ENCODE measurements at regions not wholly inside any gene's neighbourhood (a gene's known extent, or its start where the extent isn't known, plus 50 kb on each side); places are given as distances from the start of the nearest gene placed in this dataset.
"Not testable (repeated sequence)": the region's sequence is repeated elsewhere in the genome, so short reads cannot be mapped to it uniquely, and the experiment has no call there.

DNA sequence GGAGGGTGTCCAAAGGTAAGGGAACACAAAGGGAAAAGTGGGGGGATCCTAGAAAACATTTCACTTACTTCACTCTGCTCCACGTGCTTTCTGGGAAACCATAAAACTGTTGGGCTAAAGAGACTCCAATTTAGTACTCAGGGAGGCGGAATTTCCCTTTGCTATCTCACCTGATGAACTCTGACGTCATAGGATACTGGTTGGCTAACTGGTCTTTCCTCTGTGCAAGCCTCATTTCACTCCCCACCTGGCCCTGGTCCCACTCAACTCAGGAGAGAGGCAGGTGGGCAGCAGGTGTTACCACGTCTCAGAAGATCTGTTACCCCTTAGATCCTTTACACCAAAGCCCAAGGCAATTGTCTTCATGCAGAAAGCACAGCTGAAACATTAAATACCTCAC is 51.8 kb upstream of the PMAIP1 start:
- no peak for DNase-seq

DNA sequence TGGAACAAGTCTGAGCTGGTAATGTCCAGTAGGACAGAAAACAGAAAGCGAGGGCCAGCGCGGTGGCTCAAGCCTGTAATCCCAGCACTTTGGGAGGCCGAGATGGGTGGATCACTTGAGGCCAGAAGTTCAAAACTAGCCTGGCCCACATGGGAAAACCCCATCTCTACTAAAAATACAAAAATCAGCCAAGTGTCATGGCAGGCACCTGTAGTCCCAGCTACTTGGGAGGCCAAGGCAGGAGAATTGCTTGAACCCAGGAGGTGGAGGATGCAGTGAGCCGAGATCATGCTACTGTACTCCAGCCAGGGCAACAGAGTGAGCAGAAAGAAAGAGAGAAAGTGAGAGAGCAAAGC is 52.3 kb upstream of the PMAIP1 start:
- DNase-seq = not testable (repeated sequence)

DNA sequence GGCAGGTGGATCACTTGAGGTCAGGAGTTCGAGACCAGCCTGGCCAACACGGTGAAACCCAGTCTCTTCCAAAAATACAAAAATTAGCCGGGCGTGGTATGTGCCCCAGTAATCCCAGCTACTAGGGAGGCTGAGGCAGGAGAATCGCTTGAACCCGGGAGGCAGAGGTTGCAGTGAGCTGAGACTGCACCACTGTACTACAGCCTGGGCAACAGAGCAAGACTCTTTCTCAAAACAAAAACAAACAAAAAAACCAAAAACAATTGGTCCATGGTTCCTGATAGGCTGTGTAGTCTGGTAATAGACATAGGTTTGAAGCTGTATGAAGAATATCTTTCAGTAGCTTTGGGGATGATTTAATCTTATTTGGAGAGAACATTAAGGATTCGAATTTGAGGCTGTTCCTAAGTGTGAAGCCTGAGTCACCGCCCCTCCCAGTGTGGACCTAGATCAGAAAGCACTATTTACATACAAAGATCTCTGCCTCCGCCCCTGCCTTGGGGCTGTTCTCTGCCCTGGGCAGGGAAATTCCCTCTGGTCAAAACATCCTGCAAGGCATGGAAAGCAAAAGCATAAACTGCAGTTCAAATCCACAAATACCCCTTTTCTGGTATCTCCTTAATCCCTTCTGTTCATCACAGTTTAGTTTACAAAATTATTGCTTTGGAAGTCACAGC is 52.8 kb upstream of the PMAIP1 start:
- peak; percentile 79 for DNase-seq

DNA sequence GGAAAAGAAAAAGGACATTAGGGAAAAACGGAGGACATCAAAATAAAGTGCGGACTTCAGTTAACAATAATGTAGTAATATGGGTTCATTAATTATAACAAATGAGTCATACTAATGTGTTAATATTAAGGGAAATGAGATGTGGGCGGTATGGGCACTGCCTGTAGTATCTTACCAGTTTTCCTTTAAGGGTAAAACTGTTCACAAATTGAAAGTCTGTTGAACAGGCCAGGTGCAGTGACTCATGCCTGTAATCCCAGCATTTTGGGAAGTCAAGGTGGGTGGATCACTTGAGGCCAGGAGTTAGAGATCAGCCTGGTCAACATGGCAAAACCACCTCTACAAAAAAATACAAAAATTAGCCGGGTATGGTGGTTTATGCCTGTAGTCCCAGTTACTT is 56.8 kb upstream of the PMAIP1 start:
- DNase-seq = no peak

DNA sequence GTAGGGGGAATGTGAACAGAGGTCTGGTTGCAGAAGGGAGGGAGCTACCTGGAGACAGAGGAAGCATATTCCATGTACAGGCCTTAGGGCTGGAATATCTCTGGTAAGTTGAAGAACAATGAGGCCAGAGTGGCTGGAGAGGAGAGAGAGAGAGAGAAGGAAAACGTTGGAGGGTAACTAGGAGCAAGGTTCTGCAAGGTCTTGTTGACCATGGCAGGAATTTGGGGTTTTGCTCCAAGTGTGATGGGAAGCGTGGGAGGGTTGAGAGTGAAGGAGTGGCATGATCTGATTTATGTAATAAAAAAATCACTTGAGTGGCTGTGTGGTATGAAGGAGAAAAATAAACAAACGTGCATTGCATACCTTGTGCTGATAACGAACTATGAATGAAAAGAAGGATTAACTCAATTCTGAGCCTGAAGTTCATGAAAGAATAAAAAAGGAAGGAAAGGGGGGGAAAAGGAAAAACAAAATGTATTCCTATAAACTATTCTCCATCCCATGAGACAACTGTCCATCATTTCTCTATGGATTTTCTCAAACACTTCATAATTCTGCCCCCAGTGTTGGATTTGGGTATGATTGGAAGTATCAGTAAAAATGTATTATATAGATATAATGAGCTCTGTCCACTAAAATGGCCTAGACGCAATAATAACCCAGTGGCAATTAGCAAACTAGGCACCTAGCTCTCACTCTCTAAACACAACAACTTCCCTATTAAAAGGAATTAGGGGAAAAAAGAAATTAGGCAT is 59.7 kb upstream of the PMAIP1 start:
- DNase-seq = no peak

DNA sequence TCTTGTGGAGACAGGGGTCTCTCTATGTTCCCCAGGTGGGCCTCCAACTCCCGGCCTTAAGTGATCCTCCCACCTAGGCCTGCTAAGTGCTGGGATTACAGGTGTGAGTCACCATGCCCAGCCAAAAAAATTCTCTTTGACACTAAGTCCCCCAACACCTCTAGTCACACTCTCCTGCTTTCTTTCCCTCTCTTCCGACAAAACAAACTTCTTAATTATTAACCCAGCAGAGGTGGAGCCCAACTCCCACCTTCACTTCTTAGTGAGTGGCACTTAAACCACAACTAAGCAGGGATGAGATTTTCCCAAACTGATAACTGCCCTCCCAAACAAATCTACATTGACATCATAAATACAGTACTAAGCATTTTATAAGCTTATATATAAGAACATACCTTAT is 60.5 kb upstream of the PMAIP1 start:
- no peak for DNase-seq

DNA sequence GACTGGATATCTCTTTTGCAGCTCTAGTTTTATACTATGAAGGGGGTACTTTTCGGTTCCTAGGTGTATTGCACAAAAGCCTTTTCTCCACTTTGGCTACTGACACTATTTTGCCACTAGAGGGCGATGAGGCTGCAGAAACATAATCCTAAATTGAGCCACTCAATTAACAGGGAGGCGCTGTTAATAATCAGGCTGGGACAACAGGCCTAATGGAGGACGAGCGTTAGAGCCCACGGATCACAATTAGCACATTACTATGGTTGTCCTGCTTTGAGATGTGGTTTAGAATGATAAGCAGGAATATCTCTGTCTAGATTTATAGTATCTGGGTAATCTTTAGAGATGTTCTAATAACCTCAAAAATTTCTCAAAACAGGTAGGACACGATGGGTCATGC is 62.2 kb upstream of the PMAIP1 start:
- DNase-seq = peak; percentile 77

DNA sequence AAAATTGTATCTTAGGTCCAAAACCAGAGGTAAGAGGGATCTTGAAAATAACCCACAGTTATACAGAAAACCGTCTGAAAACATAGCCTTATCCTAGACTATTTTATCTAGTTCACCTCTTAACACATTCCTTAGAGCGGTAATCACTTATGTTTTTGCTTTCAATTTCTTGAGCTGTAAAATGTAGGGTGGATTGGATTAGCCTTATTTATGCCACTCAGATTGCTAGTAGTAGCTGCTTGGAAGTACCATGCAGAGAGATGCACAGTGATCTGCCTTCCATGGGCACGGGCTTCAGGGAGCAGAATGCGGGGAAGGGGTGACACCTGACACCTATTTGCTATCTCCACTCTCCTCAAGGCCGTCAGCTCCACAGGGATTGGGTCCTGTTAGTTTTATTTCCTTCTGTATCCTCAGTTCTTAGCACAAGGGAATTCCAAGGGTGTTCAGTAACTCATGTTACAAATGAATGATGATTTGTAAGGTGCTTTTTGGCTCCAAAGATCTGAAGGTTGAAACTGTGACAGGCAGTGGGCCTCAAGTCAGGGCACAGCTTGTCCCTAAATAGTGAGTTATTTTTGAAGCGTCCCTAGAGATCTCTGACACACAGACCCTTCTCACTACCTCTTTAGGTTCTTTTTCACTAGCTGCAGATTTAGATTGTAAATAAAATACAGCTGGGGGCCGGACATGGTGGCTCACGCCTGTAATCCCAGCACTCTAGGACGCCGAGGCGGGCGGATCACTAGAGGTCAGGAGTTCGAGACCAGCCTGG is 64.0 kb upstream of the PMAIP1 start:
- peak; percentile 12 for DNase-seq

DNA sequence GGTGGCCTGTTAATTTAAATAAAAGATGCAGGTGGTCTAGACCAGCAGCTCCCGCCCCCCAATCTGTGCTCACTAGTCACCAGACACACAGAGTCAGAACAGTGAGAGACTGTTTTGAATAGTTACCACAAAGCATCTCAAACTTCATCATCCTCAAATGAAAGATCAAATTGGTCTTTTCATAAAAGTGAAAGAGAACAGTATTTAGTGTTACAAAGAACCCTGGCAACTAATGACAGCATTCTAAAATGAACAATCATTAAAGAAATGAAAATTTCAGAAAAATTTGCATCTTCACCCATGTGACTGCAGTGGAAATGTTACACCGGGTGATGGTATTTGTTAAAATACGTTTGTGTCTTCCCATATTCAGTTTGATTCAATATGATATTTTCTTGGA is 65.5 kb upstream of the PMAIP1 start:
- no peak for DNase-seq

DNA sequence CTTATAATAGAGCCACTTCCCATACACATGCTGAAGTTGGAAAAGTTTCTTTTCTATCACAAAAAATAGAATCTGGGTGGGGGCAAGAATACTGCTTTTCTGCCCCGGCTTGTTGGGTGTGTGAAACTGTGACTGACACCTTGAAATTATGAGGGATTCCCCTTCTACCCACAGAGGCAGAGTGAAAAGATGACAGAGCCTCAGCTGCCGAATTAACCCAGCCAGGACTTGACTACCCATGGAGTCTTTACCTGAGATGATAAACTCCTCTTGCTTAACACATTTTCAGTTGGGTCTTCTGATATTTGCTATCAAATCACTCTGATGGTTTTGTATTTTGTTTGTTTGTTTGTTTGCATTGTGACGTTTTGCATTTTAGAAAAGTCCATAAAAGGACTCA is 66.0 kb upstream of the PMAIP1 start:
- no peak for DNase-seq

DNA sequence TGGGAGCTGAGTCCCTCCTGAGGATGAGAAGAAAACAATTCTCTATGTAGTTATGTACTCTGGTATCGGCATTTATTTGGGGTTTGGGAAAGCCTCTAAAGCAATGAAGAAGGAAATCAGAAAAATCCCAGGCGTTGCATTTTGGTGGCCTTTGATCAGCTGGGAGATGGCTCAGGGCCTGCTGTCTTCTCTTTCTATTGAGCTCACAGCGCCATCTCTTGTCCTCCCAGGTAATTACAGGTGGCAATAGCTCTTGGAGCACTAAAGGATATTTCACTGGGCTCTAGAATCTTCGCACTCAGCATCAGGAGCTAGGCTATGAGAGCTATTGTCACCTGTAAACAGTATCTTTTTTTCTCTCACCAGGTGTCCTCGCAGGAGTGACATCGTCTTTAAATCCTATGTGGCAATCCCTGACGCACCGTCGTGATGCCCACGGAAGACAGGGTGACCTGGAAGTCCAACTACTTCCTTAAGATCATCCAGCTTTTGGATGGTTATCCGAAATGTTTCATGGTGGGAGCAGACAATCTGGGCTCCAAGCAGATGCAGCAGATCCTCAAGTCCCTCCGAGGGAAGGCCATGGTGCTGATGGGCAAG is 76.1 kb upstream of the PMAIP1 start:
- DNase-seq = peak; percentile 88

DNA sequence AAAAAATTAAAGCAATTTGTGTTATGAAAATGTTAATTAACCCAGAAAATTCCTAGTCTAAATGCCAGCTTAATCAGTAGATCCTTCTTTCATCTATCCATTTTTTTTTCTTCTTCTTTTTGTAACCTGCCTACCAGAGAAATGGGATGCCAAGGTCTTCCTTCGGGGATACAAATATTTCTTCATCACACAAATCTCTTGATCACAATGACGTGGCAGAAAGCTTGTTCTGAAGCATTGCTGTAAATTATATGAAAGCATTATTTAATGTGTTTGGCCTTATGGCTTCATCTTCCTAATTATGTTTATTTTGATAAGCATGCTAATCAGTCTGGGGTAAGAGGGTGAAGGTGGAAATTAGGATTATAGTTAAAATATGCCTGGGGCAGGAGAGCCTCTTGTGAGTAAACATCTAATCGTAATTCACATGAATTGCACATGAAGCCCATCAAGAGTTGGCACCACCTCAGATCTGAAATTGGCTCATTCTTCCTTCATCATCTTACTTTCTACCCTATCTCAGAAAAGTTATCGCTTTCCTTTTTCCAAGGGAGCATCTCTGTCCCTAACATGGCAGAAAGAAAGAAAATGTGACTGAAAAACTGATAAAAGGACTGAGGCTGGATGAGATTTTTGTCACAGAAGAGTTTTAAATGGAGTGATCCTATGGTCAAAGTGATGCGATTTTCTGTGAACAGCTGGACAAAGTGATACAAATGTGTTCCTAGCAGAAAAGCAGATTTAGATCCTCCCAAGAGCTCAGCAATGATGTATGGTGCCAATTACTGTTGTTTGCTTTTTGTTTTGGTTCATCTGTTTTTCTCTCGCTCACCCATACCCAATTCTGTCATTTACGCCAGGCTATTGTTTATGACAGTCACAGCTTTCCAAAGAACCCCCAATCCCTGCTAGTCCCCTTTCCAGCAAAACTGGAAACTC is 76.9 kb upstream of the PMAIP1 start:
- DNase-seq = peak; percentile 21

DNA sequence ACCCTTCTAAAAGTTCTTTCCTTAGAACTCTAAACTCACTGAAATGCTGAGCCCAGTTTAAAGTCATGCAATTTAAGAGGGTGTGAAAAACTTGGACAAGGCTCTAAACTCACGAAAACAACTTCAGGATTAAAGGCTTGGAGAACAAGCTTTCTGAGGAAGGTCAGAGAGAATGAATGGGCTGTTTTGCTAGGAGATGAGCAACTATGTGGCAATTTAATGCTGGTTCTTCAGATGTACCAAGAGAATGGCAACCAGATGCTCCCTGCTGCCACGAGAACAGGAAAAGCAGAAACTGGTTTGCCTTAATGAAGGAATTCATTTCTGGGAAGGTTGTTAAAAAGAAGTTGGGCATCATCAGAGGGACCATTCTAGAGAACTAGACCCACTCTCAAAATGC is 77.8 kb upstream of the PMAIP1 start:
- DNase-seq = peak; percentile 66

DNA sequence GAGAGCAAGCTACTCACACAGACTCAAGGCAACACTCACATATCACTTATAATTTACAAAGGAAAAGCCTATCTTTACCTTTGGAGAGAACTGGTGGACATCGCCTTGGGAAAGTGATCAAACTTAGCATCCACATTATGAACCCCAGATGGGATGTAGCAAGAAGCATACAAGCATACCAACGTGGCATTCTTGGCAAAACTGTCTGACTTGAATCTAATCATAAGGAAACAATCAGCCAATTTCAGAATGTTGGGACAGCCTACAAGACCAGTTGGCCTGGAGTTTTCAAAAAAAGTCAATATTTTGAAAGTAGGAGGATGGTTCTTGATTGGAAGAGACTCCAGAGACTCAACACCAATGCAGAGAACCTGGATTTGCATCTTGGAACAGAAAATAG is 79.1 kb upstream of the PMAIP1 start:
- DNase-seq = peak; percentile 42

DNA sequence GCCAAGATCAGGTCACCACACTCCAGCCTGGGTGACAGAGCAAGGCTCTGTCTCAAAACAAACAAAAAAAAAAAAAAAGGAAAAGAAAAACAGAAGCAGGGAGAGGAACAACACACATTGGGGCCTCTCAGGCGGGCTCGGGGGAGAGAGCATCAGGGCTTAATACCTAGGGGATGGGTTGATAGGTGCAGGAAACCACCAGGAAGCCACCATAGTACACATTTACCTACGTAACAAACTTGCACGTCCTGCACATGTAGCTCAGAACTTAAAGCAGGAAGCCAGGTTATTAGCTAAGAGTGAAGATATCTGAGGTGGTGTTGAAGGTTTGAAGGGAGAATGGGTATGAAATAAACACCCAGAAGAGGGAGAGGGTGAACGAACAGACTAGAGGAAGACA is 81.0 kb upstream of the PMAIP1 start:
- DNase-seq = no peak

DNA sequence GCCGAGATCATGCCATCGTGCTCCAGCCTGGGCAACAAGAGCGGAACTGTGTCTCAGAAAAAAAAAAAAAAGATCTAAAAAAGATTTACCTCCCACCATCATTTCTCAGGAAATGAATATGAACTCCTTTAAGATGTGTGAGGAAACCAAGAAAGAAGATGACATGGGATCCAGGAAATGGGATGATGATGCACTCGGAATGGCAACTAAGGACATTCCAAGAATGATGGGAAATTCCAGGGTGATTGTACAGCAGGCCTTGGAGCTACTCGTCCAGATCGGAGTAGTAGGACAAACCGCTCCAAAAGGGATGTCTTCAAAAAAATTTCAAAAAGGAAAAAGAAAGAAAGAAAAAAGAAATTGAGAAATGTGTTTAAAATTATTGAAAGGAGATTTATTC is 84.9 kb upstream of the PMAIP1 start:
- DNase-seq = peak; percentile 95

DNA sequence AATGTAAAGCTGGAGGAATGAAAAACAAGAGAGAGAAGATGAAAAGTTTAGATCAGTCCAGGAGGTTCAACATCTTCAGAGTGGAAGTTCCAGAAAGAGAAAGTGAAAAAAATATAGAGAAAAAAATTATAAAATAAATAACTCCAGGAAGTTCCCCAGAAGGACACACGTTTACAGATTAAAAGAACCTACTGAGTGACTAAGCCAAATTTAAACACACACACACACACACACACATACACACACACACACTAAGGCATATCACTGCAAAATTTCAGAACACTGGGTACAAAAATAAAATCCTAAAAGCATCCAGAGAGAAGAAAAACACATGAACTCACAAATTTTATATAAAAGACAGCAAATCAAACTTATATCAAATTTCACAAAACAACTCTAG is 85.9 kb upstream of the PMAIP1 start:
- peak; percentile 27 for DNase-seq

DNA sequence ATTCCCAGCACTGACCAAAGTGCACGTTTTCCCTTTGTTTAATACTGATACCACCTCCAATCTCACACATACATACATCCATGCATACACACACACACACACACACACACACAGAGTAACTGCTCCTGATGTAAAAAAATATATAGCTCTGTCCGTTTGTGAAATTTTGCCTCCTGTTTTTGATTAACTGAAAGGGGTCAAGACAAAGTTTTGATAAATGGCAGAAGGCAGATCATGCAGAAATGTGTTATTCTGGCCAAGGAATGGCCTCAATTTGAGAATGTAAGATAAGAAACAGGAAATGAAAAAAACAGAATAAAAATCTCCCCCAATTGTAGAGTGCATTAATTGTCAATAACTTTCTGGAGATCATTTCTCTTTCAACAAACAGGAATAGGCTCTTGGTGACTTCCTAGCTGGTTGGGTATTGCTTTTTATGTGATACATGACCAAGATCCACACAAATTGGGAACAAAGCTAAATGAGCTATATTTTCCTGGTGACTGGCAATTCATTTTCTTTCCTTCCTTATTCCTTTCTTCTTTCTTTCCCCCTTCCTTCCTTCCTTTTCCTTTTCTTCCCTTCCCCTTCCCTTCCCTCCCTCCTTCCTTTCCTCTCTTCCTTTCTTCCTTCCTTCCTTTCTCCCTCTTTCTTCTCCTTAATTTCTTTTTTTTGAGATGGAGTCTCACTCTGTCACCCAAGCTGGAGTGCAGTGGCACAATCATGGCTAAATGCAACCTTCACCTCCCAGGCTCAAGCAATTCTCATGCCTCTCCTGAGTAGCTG is 88.9 kb upstream of the PMAIP1 start:
- no peak for DNase-seq

DNA sequence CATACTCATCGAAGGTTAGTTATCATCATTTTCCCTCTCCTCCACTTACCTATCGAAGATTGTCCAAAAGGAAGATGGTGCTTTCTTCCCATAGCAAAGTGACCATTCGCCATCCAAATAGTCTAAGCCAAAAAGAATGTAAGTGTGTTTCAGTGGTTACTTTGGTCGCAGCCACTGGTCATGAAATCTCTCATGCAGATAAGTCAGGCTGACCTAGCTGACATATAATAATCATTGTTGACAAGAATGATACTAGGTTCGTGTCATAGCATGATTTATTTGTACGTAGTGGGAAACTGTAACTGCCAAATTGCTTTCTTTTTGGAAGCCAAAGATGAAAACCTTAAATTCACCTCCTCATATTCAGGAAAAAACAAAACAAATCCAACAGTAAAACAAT is 89.6 kb upstream of the PMAIP1 start:
- DNase-seq = no peak

DNA sequence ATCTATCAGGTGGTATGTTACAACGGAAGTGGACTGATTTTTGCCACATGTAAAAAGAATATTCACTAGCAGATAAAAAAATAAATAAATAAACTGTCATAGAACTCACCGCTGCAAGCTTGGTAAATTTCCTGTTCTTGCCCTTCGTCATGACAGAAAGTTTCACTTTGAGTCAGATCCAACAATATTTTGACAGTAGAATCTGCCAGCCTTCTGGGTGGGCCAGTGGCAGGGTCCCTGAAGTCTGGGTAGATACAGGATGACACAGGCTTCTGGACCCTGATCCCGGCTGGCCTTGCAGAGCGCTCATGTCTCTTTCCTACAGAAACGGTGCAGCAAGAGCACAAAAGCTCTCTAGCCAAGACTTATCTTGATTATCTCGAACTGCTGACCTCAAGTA is 97.8 kb upstream of the PMAIP1 start:
- DNase-seq = no peak

DNA sequence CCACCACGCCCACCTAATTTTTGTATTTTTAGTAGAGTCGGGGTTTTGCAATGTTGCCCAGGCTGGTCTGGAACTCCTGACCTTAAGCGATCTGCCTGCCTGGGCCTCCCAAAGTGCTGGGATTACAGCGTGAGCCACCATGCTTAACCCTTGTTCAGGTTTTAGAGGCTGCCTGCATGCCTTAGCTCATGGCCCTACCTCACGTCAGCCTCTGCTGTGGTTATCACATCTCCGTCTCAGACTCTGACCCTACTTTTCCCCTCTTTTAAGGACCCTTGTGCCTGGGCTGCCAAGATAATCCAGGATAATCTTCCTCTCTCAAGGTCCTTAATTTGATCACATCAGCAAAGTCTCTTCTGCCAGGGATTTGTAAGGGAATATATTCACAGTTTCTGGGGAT is 98.2 kb upstream of the PMAIP1 start:
- DNase-seq = no peak

DNA sequence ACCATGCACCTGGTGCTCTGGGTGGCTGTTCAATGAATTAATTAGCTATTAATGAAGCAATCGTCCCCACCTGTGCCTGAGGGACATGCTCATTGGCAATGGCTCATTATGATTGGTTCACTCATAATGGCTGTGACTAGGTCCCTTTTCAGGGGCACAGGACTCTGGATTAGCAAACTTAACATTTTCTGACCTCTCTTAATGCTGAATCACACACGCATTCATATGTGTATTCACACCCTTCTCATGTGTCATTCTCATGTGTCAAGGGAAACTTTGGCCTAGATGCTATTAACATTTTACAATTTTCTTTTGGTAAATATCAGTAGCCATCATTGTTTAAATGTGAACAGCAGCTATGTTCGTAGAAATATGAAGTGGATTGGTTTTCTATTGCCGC is 98.9 kb upstream of the PMAIP1 start:
- no peak for DNase-seq

All from EL (cell line).